OCI-LY3 (cell line): ENCODE measurements at regions not wholly inside any gene's neighbourhood (a gene's known extent, or its start where the extent isn't known, plus 50 kb on each side); places are given as distances from the start of the nearest gene placed in this dataset.

ENCODE experiments used
- H2AFZ ChIP-seq: fragments of 200-600, 300-600 bp; shearing (Covaris generic); 2 replicates; pipeline ENCODE4 v1.6.0; 2014; ENCODE audit warnings: antibody characterized with exemption, low read depth, low read length
- H3K27ac ChIP-seq: fragments of 200-600, 300-600 bp; sonication (generic); 2 replicates; pipeline ENCODE4 v1.5.1; 2014; ENCODE audit warnings: mild to moderate bottlenecking, low read length, moderate library complexity, mixed read lengths
- H3K27me3 ChIP-seq: fragments of 200-600, 300-600 bp; sonication (generic); 2 replicates; pipeline ENCODE4 v1.6.1; 2014; ENCODE audit warnings: low read depth, low read length, mixed read lengths
- H3K36me3 ChIP-seq: fragments of 200-600, 300-600 bp; sonication (generic); replicated peaks from 2 replicates; pipeline ENCODE3; 2014; ENCODE audit warnings: low read depth, low read length, mixed read lengths
- H3K4me1 ChIP-seq: fragments of 300-600, 200-600 bp; sonication (generic); 2 replicates; pipeline ENCODE4 v1.6.1; 2014; ENCODE audit warnings: low read length, mixed read lengths
- H3K4me2 ChIP-seq: fragments of 200-600, 300-600 bp; sonication (generic); 2 replicates; pipeline ENCODE4 v1.6.1; 2014; ENCODE audit warnings: low read length, mixed read lengths
- H3K4me3 ChIP-seq: fragments of 300-600, 200-600 bp; sonication (generic); 2 replicates; pipeline ENCODE4 v1.5.1; 2014; ENCODE audit warnings: antibody characterized with exemption, mild to moderate bottlenecking, low read length, moderate library complexity
- H3K79me2 ChIP-seq: fragments of 300-600, 200-600 bp; shearing (Covaris generic); 2 replicates; pipeline ENCODE4 v1.6.1; 2014; ENCODE audit warnings: mild to moderate bottlenecking, low read length, mixed read lengths
- H3K9ac ChIP-seq: fragments of 300-600, 200-600 bp; shearing (Covaris generic); 2 replicates; pipeline ENCODE4 v1.6.0; 2014; ENCODE audit warnings: mild to moderate bottlenecking, low read length, moderate library complexity
- H3K9me3 ChIP-seq: fragments of 200-600, 300-600 bp; shearing (Covaris generic); 2 replicates; pipeline ENCODE4 v1.6.1; 2014; ENCODE audit warnings: low read length, mixed read lengths; ENCODE audit not compliant: insufficient read depth
- H4K20me1 ChIP-seq: fragments of 200-600, 300-600 bp; sonication (generic); 2 replicates; pipeline ENCODE4 v1.6.1; 2016; ENCODE audit warnings: low read length, mixed read lengths; ENCODE audit not compliant: insufficient read depth
- CTCF ChIP-seq: fragments of 200-600, 300-600 bp; sonication (generic); IDR thresholded peaks from 2 replicates; pipeline ENCODE4 v1.5.1; 2014; ENCODE audit warnings: antibody characterized with exemption, low read length, low read depth
- EZH2phosphoT487 ChIP-seq: fragments of 200-600 bp; shearing (Covaris generic); IDR thresholded peaks from 2 replicates; pipeline ENCODE4 v1.6.1; 2018; ENCODE audit warnings: antibody characterized with exemption, mixed run types, low read depth

GRCh38 chr7:27299861-27300260, 57.3 kb downstream of the EVX1 start:
- no peaks in the 10 kb centered on the region for H3K9me3 ChIP-seq
- no peaks in the 10 kb centered on the region for H3K79me2 ChIP-seq
- H3K27me3 ChIP-seq = no peaks in the 10 kb centered on the region
- no peaks in the 10 kb centered on the region for H4K20me1 ChIP-seq
- no peaks in the 10 kb centered on the region for H3K36me3 ChIP-seq
- H3K4me1 ChIP-seq = no peaks in the 10 kb centered on the region
- TF ChIP-seq CTCF (no peak), EZH2phosphoT487 (no peak)
- no peak overlapping the region for H3K4me3 ChIP-seq
- no peak overlapping the region for H3K9ac ChIP-seq
- no peak overlapping the region for H3K27ac ChIP-seq
- H3K4me2 ChIP-seq = no peak overlapping the region
- no peak overlapping the region for H2AFZ ChIP-seq

- H3K36me3 ChIP-seq = no peaks in the 10 kb centered on the region
- H3K9ac ChIP-seq = no peak overlapping the region
These were observed 57.8 kb downstream of the EVX1 start for GRCh38 chr7:27300421-27300820.

GRCh38 chr7:27302590-27302989, 60.0 kb downstream of the EVX1 start:
- H2AFZ ChIP-seq = no peak overlapping the region

More at GRCh38 chr7:27300421-27300820, 57.8 kb downstream of the EVX1 start:
- Histone ChIP-seq H3K4me3 (no peak overlapping the region), H4K20me1 (no peaks in the 10 kb centered on the region), H2AFZ (no peak overlapping the region), H3K27me3 (no peaks in the 10 kb centered on the region), H3K27ac (no peak overlapping the region), H3K4me2 (no peak overlapping the region), H3K79me2 (no peaks in the 10 kb centered on the region), H3K9me3 (no peaks in the 10 kb centered on the region), H3K4me1 (no peaks in the 10 kb centered on the region)
- TF ChIP-seq EZH2phosphoT487 (no peak), CTCF (no peak)

GRCh38 chr7:27303026-27303425, 60.4 kb downstream of the EVX1 start:
- Histone ChIP-seq H3K9ac (no peak overlapping the region), H2AFZ (no peak overlapping the region), H3K4me3 (no peak overlapping the region), H3K79me2 (no peaks in the 10 kb centered on the region), H3K36me3 (no peaks in the 10 kb centered on the region), H3K9me3 (no peaks in the 10 kb centered on the region), H3K27ac (no peak overlapping the region), H3K4me2 (no peak overlapping the region), H3K4me1 (no peaks in the 10 kb centered on the region), H4K20me1 (no peaks in the 10 kb centered on the region), H3K27me3 (no peaks in the 10 kb centered on the region)
- TF ChIP-seq CTCF = no peak
- TF ChIP-seq EZH2phosphoT487 = no peak

More at GRCh38 chr7:27302590-27302989, 60.0 kb downstream of the EVX1 start:
- Histone ChIP-seq H3K4me3 (no peak overlapping the region), H4K20me1 (no peaks in the 10 kb centered on the region), H3K27me3 (no peaks in the 10 kb centered on the region), H3K4me2 (no peak overlapping the region), H3K4me1 (no peaks in the 10 kb centered on the region), H3K79me2 (no peaks in the 10 kb centered on the region), H3K9me3 (no peaks in the 10 kb centered on the region), H3K36me3 (no peaks in the 10 kb centered on the region), H3K9ac (no peak overlapping the region), H3K27ac (no peak overlapping the region)
- TF ChIP-seq EZH2phosphoT487 (no peak), CTCF (no peak)
